ENCODE measurements at regions not wholly inside any gene's neighbourhood (a gene's known extent, or its start where the extent isn't known, plus 50 kb on each side); places are given as distances from the start of the nearest gene placed in this dataset.

DNA sequence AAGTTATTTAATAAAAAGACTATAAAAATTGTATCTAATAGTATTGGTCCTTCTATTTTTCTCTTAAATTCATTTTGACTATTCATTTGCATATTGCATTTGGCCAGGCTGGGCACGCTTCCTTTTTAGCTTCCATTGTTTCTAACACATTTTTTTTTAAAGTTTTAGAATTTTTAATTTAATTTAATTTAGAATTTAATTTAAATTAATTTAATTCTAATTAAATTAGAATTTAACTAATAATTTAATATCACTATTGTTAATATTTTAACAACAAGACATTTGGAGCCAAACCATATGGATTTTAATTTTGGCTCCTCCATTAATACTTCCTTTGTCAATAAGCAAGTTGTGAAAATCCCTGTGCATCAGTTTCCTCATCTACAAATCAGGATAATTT is 856.9 kb upstream of the SEL1L start:
- no peak overlapping the region for H3K27ac ChIP-seq
- H3K9me3 ChIP-seq, result no peaks in the 10 kb centered on the region
- peaks cover 4% of the 10 kb centered on the region for H3K4me1 ChIP-seq
- H3K27me3 ChIP-seq, result no peaks in the 10 kb centered on the region
- no peak overlapping the region for H3K4me3 ChIP-seq
- TF ChIP-seq EP300 (IDR thresholded peaks at IDR 0.05) (no peak), POLR2AphosphoS5 (IDR thresholded peaks at IDR 0.05) (no peak)
- TF ChIP-seq, protein P1, sequence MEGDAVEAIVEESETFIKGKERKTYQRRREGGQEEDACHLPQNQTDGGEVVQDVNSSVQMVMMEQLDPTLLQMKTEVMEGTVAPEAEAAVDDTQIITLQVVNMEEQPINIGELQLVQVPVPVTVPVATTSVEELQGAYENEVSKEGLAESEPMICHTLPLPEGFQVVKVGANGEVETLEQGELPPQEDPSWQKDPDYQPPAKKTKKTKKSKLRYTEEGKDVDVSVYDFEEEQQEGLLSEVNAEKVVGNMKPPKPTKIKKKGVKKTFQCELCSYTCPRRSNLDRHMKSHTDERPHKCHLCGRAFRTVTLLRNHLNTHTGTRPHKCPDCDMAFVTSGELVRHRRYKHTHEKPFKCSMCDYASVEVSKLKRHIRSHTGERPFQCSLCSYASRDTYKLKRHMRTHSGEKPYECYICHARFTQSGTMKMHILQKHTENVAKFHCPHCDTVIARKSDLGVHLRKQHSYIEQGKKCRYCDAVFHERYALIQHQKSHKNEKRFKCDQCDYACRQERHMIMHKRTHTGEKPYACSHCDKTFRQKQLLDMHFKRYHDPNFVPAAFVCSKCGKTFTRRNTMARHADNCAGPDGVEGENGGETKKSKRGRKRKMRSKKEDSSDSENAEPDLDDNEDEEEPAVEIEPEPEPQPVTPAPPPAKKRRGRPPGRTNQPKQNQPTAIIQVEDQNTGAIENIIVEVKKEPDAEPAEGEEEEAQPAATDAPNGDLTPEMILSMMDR (IDR thresholded peaks at IDR 0.05), result no peak
- 95% methylated on average over 1 of the region's 1 CpG for WGBS
- H3K36me3 ChIP-seq, result no peaks in the 10 kb centered on the region
- DNase-seq (ENCODE audit: low spot score in 2 of 2), result no peak

DNA sequence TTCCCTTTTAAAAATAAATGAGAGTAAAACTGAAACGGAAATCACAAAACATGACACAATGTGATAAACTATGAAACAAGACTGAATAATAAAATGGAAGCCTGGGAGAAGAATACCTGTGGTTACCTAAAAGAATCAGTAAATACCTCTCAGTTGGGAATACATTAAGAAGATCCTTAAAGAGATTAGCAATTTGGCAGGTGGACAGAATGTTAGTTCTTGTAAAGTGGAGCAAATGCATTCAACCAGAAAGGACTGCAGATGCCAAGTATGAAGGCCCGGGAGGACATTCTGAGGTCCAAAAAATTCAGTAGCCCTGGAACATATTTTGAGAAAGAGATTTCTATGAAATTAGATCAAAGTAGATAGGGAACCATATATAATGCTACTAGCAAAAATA is 861.3 kb upstream of the SEL1L start:
- H3K27me3 ChIP-seq, result no peaks in the 10 kb centered on the region
- no peaks in the 10 kb centered on the region for H3K9me3 ChIP-seq
- H3K36me3 ChIP-seq, result no peaks in the 10 kb centered on the region
- H3K4me1 ChIP-seq, result no peaks in the 10 kb centered on the region
- H3K27ac ChIP-seq, result no peak overlapping the region
- no peak for DNase-seq (ENCODE audit: low spot score in 2 of 2)
- no peak for TF ChIP-seq EP300 (IDR thresholded peaks at IDR 0.05)
- TF ChIP-seq POLR2AphosphoS5 (IDR thresholded peaks at IDR 0.05), result no peak
- TF ChIP-seq, protein P1 (IDR thresholded peaks at IDR 0.05), result no peak
- no peak for TF ChIP-seq POLR2A (IDR thresholded peaks at IDR 0.05)
- H3K4me3 ChIP-seq, result no peak overlapping the region
- 43% methylated on average over 2 of the region's 2 CpGs for WGBS

DNA sequence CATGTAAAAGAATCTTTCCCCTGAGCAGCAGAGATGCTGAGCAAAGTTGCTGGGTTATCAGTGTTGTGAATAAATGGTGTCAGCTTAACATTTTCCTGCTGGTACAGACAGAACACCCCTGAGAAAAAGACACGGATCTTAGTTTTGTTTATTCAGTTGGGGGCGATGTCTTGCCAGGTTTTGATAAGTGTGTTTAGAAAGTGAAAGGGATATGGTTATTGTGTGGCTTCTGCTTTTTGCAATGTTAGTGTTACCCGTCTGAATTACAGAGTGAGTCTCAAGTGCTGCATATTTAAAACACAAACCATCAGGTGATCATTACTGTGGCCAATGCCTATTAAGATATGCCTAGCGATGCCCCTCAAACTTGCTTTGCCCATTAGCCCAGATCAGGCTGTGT is 864.6 kb upstream of the SEL1L start:
- H3K4me1 ChIP-seq, result no peaks in the 10 kb centered on the region
- TF ChIP-seq EP300 (IDR thresholded peaks at IDR 0.05), result no peak
- TF ChIP-seq, protein P1 (IDR thresholded peaks at IDR 0.05), result no peak
- TF ChIP-seq POLR2A (IDR thresholded peaks at IDR 0.05), result no peak
- TF ChIP-seq POLR2AphosphoS5 (IDR thresholded peaks at IDR 0.05), result no peak
- no peak overlapping the region for H3K4me3 ChIP-seq
- 24% methylated on average over 4 of the region's 4 CpGs for WGBS
- no peak overlapping the region for H3K27ac ChIP-seq
- no peak for DNase-seq (ENCODE audit: low spot score in 2 of 2)
- no peaks in the 10 kb centered on the region for H3K27me3 ChIP-seq
- no peaks in the 10 kb centered on the region for H3K9me3 ChIP-seq
- H3K36me3 ChIP-seq, result no peaks in the 10 kb centered on the region

DNA sequence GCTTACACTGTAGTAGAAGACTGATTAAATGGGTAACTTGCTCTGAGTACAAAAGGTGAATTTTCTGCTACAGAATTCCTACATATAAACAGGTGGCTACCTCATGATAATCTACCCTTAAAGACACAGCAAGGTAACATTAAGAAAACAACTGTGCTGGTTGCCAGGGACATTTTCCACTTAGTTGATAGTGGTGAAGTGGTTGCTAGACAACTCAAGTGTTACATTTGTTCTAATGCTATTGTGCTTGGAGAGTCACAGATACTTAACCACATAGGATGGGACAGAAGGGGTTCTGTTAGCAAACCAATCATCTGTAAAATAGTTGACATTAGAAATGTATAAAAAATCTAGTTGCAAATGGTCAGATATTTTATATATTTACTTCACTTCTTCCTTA is 870.3 kb upstream of the SEL1L start:
- no peaks in the 10 kb centered on the region for H3K27me3 ChIP-seq
- no peak overlapping the region for H3K4me3 ChIP-seq
- TF ChIP-seq POLR2AphosphoS5 (IDR thresholded peaks at IDR 0.05) (no peak), POLR2A (IDR thresholded peaks at IDR 0.05) (no peak), EP300 (IDR thresholded peaks at IDR 0.05) (no peak)
- TF ChIP-seq, protein P1 (IDR thresholded peaks at IDR 0.05), result no peak
- H3K27ac ChIP-seq, result no peak overlapping the region
- no peaks in the 10 kb centered on the region for H3K36me3 ChIP-seq
- DNase-seq (ENCODE audit: low spot score in 2 of 2), result no peak
- no peaks in the 10 kb centered on the region for H3K4me1 ChIP-seq
- no peaks in the 10 kb centered on the region for H3K9me3 ChIP-seq

DNA sequence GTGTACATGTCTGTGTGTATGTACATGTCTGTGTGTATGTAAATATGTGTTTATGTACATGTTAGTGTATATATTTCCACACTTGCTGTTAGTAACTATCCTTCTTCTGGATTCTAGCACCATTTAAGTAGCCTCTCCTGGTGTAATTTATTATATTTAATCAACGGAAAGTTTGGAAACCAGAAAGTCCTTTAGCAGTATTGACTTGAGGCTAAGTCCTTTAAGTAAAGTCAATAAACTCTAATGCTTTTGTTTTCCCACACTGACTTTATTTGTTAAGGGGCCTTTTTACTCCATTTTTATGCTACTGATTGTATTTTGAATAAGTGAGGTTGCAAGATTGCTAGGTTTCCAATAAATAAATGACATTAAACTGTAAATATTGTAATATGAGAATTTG is 876.4 kb upstream of the SEL1L start:
- Histone ChIP-seq H3K4me1 (no peaks in the 10 kb centered on the region), H3K36me3 (no peaks in the 10 kb centered on the region), H3K9me3 (no peaks in the 10 kb centered on the region), H3K27me3 (no peaks in the 10 kb centered on the region), H3K27ac (no peak overlapping the region), H3K4me3 (no peak overlapping the region)
- no peak for DNase-seq (ENCODE audit: low spot score in 2 of 2)
- TF ChIP-seq, protein P1 (IDR thresholded peaks at IDR 0.05), result no peak
- TF ChIP-seq POLR2A (IDR thresholded peaks at IDR 0.05) (no peak), EP300 (IDR thresholded peaks at IDR 0.05) (no peak), POLR2AphosphoS5 (IDR thresholded peaks at IDR 0.05) (no peak)
- WGBS, result 89% methylated on average over 1 of the region's 1 CpG
